Parathyroid adenoma (tissue), 2 donors: ENCODE measurements at regions not wholly inside any gene's neighbourhood (a gene's known extent, or its start where the extent isn't known, plus 50 kb on each side); places are given as distances from the start of the nearest gene placed in this dataset.

Experiments
- H2AFZ ChIP-seq: fragments of 300-600 bp; sonication (generic); one replicate; pipeline ENCODE4 v1.7.0; 2017; ENCODE audit warnings: antibody characterized with exemption, mild to moderate bottlenecking
- H3K27ac ChIP-seq: fragments of 300-600 bp; sonication (generic); one replicate; pipeline ENCODE4 v1.7.0; 2017
- H3K27me3 ChIP-seq: fragments of 300-600 bp; sonication (generic); one replicate; pipeline ENCODE4 v1.7.0; 2017; ENCODE audit warnings: low read length; ENCODE audit not compliant: control insufficient read depth, insufficient read depth
- H3K36me3 ChIP-seq: fragments of 300-600 bp; sonication (generic); one replicate; pipeline ENCODE4 v1.7.0; 2017; ENCODE audit warnings: low read length; ENCODE audit not compliant: control insufficient read depth, insufficient read depth
- H3K4me1 ChIP-seq: fragments of 300-600 bp; sonication (generic); one replicate; pipeline ENCODE4 v1.7.0; 2017; ENCODE audit warnings: control low read depth
- H3K4me2 ChIP-seq: fragments of 300-600 bp; sonication (generic); one replicate; pipeline ENCODE4 v1.7.0; 2017; ENCODE audit warnings: low read length
- H3K4me3 ChIP-seq: fragments of 300-600 bp; sonication (generic); one replicate; pipeline ENCODE4 v1.7.0; 2017; ENCODE audit warnings: low read depth, low read length
- H3K79me2 ChIP-seq: fragments of 300-600 bp; sonication (generic); one replicate; pipeline ENCODE4 v1.7.0; 2017; ENCODE audit warnings: control low read depth
- H3K9ac ChIP-seq: fragments of 300-600 bp; sonication (generic); one replicate; pipeline ENCODE4 v1.7.0; 2017; ENCODE audit warnings: mild to moderate bottlenecking
- H3K9me3 ChIP-seq: fragments of 300-600 bp; sonication (generic); one replicate; pipeline ENCODE4 v1.7.0; 2017; ENCODE audit warnings: low read length; ENCODE audit not compliant: control insufficient read depth
- CTCF ChIP-seq: fragments of 300-600 bp; sonication (generic); IDR thresholded peaks from one replicate; pipeline ENCODE4 v1.7.0; 2017; ENCODE audit warnings: antibody characterized with exemption, mild to moderate bottlenecking
- donor health status: primary hyperparathyroidism.

GRCh38 chr2:204021290-204022081, 84.9 kb downstream of the ICOS start:
- peak overlapping the region; percentile 34 for H3K4me2 ChIP-seq
- TF ChIP-seq CTCF, result no peak
- H3K27me3 ChIP-seq, result no peaks in the 10 kb centered on the region
- H3K4me1 ChIP-seq, result peaks cover 13% of the 10 kb centered on the region
- no peaks in the 10 kb centered on the region for H3K79me2 ChIP-seq
- no peaks in the 10 kb centered on the region for H3K36me3 ChIP-seq
- H3K27ac ChIP-seq, result no peak overlapping the region
- no peak overlapping the region for H3K9ac ChIP-seq
- peak overlapping the region; percentile 6 for H3K4me3 ChIP-seq
- no peak overlapping the region for H2AFZ ChIP-seq
- no peaks in the 10 kb centered on the region for H3K9me3 ChIP-seq

- H3K27me3 ChIP-seq, result no peaks in the 10 kb centered on the region
- H3K4me3 ChIP-seq, result no peak overlapping the region
- peak overlapping the region; percentile 15 for H3K4me2 ChIP-seq
- peak overlapping the region; percentile 30 for H2AFZ ChIP-seq
- H3K79me2 ChIP-seq, result no peaks in the 10 kb centered on the region
- peaks cover 13% of the 10 kb centered on the region for H3K4me1 ChIP-seq
- no peak overlapping the region for H3K27ac ChIP-seq
- H3K36me3 ChIP-seq, result no peaks in the 10 kb centered on the region
- no peak overlapping the region for H3K9ac ChIP-seq
- no peaks in the 10 kb centered on the region for H3K9me3 ChIP-seq
- TF ChIP-seq CTCF, result no peak
These were observed 86.0 kb downstream of the ICOS start for GRCh38 chr2:204022550-204022949.

GRCh38 chr2:204023088-204023487, 86.5 kb downstream of the ICOS start:
- H3K4me3 ChIP-seq, result no peak overlapping the region
- no peaks in the 10 kb centered on the region for H3K36me3 ChIP-seq
- H3K9ac ChIP-seq, result no peak overlapping the region
- no peaks in the 10 kb centered on the region for H3K79me2 ChIP-seq
- no peaks in the 10 kb centered on the region for H3K9me3 ChIP-seq
- H3K27ac ChIP-seq, result no peak overlapping the region
- H3K4me1 ChIP-seq, result peaks cover 13% of the 10 kb centered on the region
- TF ChIP-seq CTCF, result no peak
- no peaks in the 10 kb centered on the region for H3K27me3 ChIP-seq
- peak overlapping the region; percentile 15 for H3K4me2 ChIP-seq
- H2AFZ ChIP-seq, result peak overlapping the region; percentile 30

GRCh38 chr2:204024503-204024902, 87.9 kb downstream of the ICOS start:
- no peak overlapping the region for H3K4me2 ChIP-seq
- no peaks in the 10 kb centered on the region for H3K9me3 ChIP-seq
- H3K27ac ChIP-seq, result no peak overlapping the region
- H3K4me3 ChIP-seq, result no peak overlapping the region
- H3K27me3 ChIP-seq, result no peaks in the 10 kb centered on the region
- H3K4me1 ChIP-seq, result peaks cover 13% of the 10 kb centered on the region
- H3K36me3 ChIP-seq, result no peaks in the 10 kb centered on the region
- peak; percentile 57 for TF ChIP-seq CTCF
- H3K79me2 ChIP-seq, result no peaks in the 10 kb centered on the region
- no peak overlapping the region for H3K9ac ChIP-seq
- H2AFZ ChIP-seq, result no peak overlapping the region

GRCh38 chr2:204024906-204025475, 88.4 kb downstream of the ICOS start:
- TF ChIP-seq CTCF, result no peak
- Histone ChIP-seq H3K4me3 (no peak overlapping the region), H3K4me2 (no peak overlapping the region), H3K27ac (no peak overlapping the region), H2AFZ (no peak overlapping the region), H3K27me3 (no peaks in the 10 kb centered on the region), H3K4me1 (peaks cover 13% of the 10 kb centered on the region), H3K9ac (no peak overlapping the region), H3K79me2 (no peaks in the 10 kb centered on the region), H3K36me3 (no peaks in the 10 kb centered on the region), H3K9me3 (no peaks in the 10 kb centered on the region)
